ENCODE measurements at regions not wholly inside any gene's neighbourhood (a gene's known extent, or its start where the extent isn't known, plus 50 kb on each side); places are given as distances from the start of the nearest gene placed in this dataset.

DNA sequence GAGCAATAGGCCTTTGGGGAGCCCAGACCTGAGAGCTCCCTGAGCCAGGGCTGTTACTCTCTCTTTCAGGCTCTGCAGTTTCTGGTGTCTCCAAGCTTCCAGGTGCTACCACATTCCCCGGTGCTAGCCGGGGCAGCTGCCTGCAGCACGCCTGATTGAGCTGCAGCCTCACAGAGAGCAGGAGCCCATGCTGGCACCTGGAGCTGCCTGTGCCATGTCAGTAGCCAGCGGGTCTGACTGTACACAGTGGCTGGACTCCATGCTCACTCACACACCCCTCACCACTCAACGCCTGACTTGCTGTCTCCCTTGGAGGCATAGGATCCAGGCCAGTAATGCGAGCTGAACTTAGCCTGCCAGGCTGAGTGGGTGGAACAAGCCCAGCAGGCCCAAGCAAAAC, 800.4 kb upstream of the AGA start:
- TF ChIP-seq, protein P1, sequence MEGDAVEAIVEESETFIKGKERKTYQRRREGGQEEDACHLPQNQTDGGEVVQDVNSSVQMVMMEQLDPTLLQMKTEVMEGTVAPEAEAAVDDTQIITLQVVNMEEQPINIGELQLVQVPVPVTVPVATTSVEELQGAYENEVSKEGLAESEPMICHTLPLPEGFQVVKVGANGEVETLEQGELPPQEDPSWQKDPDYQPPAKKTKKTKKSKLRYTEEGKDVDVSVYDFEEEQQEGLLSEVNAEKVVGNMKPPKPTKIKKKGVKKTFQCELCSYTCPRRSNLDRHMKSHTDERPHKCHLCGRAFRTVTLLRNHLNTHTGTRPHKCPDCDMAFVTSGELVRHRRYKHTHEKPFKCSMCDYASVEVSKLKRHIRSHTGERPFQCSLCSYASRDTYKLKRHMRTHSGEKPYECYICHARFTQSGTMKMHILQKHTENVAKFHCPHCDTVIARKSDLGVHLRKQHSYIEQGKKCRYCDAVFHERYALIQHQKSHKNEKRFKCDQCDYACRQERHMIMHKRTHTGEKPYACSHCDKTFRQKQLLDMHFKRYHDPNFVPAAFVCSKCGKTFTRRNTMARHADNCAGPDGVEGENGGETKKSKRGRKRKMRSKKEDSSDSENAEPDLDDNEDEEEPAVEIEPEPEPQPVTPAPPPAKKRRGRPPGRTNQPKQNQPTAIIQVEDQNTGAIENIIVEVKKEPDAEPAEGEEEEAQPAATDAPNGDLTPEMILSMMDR (IDR thresholded peaks at IDR 0.05; ENCODE audit: insufficient read depth, low read length) = no peak
- no peak for TF ChIP-seq GABPA (IDR thresholded peaks at IDR 0.05; ENCODE audit: low read depth)
- TF ChIP-seq, protein P2, sequence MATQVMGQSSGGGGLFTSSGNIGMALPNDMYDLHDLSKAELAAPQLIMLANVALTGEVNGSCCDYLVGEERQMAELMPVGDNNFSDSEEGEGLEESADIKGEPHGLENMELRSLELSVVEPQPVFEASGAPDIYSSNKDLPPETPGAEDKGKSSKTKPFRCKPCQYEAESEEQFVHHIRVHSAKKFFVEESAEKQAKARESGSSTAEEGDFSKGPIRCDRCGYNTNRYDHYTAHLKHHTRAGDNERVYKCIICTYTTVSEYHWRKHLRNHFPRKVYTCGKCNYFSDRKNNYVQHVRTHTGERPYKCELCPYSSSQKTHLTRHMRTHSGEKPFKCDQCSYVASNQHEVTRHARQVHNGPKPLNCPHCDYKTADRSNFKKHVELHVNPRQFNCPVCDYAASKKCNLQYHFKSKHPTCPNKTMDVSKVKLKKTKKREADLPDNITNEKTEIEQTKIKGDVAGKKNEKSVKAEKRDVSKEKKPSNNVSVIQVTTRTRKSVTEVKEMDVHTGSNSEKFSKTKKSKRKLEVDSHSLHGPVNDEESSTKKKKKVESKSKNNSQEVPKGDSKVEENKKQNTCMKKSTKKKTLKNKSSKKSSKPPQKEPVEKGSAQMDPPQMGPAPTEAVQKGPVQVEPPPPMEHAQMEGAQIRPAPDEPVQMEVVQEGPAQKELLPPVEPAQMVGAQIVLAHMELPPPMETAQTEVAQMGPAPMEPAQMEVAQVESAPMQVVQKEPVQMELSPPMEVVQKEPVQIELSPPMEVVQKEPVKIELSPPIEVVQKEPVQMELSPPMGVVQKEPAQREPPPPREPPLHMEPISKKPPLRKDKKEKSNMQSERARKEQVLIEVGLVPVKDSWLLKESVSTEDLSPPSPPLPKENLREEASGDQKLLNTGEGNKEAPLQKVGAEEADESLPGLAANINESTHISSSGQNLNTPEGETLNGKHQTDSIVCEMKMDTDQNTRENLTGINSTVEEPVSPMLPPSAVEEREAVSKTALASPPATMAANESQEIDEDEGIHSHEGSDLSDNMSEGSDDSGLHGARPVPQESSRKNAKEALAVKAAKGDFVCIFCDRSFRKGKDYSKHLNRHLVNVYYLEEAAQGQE (IDR thresholded peaks at IDR 0.05; ENCODE audit: insufficient replicate concordance, low read depth) = no peak

All from HL-60 (cell line).